ENCODE measurements at regions not wholly inside any gene's neighbourhood (a gene's known extent, or its start where the extent isn't known, plus 50 kb on each side); places are given as distances from the start of the nearest gene placed in this dataset.

GRCh38 chr17:33862772-33863602 lies 392.1 kb upstream of the CCL2 start:
- Mint-ChIP-seq H3K4me1 (no peaks in the 10 kb centered on the region), H3K27me3 (peaks cover 7 to 20% of the 10 kb centered on the region in 2 donors), H3K27ac (no peak overlapping the region), H3K9me3 (peaks cover 0 to 3% (median 0%) of the 10 kb centered on the region in 8 donors), H3K36me3 (no peaks in the 10 kb centered on the region), H3K4me3 (no peak overlapping the region)
- DNase-seq = no peak
- H3K4me1 ChIP-seq (ENCODE audit: insufficient read depth, low read length) = no peaks in the 10 kb centered on the region
- H3K9me3 ChIP-seq (ENCODE audit: control insufficient read depth in 1 of 2, low read length in 2 of 2) = no peaks in the 10 kb centered on the region
- intact Hi-C loops (cut with micrococcal nuclease) = no loop called here
- H3K27me3 ChIP-seq (ENCODE audit: insufficient read depth, low read length) = no peaks in the 10 kb centered on the region
- H3K36me3 ChIP-seq (ENCODE audit: insufficient read depth, low read length) = no peaks in the 10 kb centered on the region
- CTCF ChIA-PET (ENCODE audit: partially characterized antibody) = interaction anchor here (0.7 kb wide), 1 partner anchor 112 kb away, joined by 3 read pairs; no protein-coding TSS in a partner anchor
- no peak overlapping the region for H3K27ac ChIP-seq (ENCODE audit: low read depth, low read length)
- no peak overlapping the region for H3K4me3 ChIP-seq (ENCODE audit: low read length in 2 of 2)
- POLR2A ChIA-PET (ENCODE audit: partially characterized antibody) = no interaction called here

- intact Hi-C loops (cut with micrococcal nuclease) = no loop called here
- Histone ChIP-seq H3K27me3 (ENCODE audit: insufficient read depth, low read length) (no peaks in the 10 kb centered on the region), H3K4me1 (ENCODE audit: insufficient read depth, low read length) (no peaks in the 10 kb centered on the region), H3K27ac (ENCODE audit: low read depth, low read length) (no peak overlapping the region), H3K36me3 (ENCODE audit: insufficient read depth, low read length) (no peaks in the 10 kb centered on the region), H3K9me3 (ENCODE audit: control insufficient read depth in 1 of 2, low read length in 2 of 2) (no peaks in the 10 kb centered on the region), H3K4me3 (ENCODE audit: low read length in 2 of 2) (no peak overlapping the region)
- Mint-ChIP-seq H3K27me3 (peaks cover 6 to 16% of the 10 kb centered on the region in 2 donors), H3K27ac (no peak overlapping the region), H3K9me3 (peaks cover 0 to 5% (median 0%) of the 10 kb centered on the region in 8 donors), H3K4me1 (no peaks in the 10 kb centered on the region), H3K36me3 (no peaks in the 10 kb centered on the region), H3K4me3 (no peak overlapping the region)
- CTCF ChIA-PET (ENCODE audit: partially characterized antibody) = no interaction called here
- no peak for DNase-seq
- POLR2A ChIA-PET (ENCODE audit: partially characterized antibody) = no interaction called here
These were observed 390.3 kb upstream of the CCL2 start for GRCh38 chr17:33864758-33865229.

GRCh38 chr17:33868899-33869298 lies 386.2 kb upstream of the CCL2 start:
- Mint-ChIP-seq H3K36me3 (no peaks in the 10 kb centered on the region), H3K27me3 (peaks cover 2 to 13% of the 10 kb centered on the region in 2 donors), H3K4me3 (no peak overlapping the region), H3K9me3 (peaks cover 0 to 5% (median 0%) of the 10 kb centered on the region in 8 donors), H3K27ac (no peak overlapping the region), H3K4me1 (no peaks in the 10 kb centered on the region)
- Histone ChIP-seq H3K36me3 (ENCODE audit: insufficient read depth, low read length) (no peaks in the 10 kb centered on the region), H3K27ac (ENCODE audit: low read depth, low read length) (no peak overlapping the region), H3K9me3 (ENCODE audit: control insufficient read depth in 1 of 2, low read length in 2 of 2) (no peaks in the 10 kb centered on the region), H3K4me3 (ENCODE audit: low read length in 2 of 2) (no peak overlapping the region), H3K4me1 (ENCODE audit: insufficient read depth, low read length) (no peaks in the 10 kb centered on the region), H3K27me3 (ENCODE audit: insufficient read depth, low read length) (no peaks in the 10 kb centered on the region)
- no peak for DNase-seq
- ChIA-PET POLR2A (ENCODE audit: partially characterized antibody) (no interaction called here), CTCF (ENCODE audit: partially characterized antibody) (no interaction called here)
- intact Hi-C loops (cut with micrococcal nuclease) = no loop called here

GRCh38 chr17:33870936-33871335 lies 384.1 kb upstream of the CCL2 start:
- Histone ChIP-seq H3K4me3 (ENCODE audit: low read length in 2 of 2) (no peak overlapping the region), H3K4me1 (ENCODE audit: insufficient read depth, low read length) (no peaks in the 10 kb centered on the region), H3K27ac (ENCODE audit: low read depth, low read length) (no peak overlapping the region), H3K9me3 (ENCODE audit: control insufficient read depth in 1 of 2, low read length in 2 of 2) (no peaks in the 10 kb centered on the region), H3K27me3 (ENCODE audit: insufficient read depth, low read length) (no peaks in the 10 kb centered on the region), H3K36me3 (ENCODE audit: insufficient read depth, low read length) (no peaks in the 10 kb centered on the region)
- peaks cover 6 to 21% of the 10 kb centered on the region in 2 donors for H3K27me3 Mint-ChIP-seq
- H3K4me3 Mint-ChIP-seq = no peak overlapping the region
- ChIA-PET POLR2A (ENCODE audit: partially characterized antibody) (no interaction called here), CTCF (ENCODE audit: partially characterized antibody) (no interaction called here)
- intact Hi-C loops (cut with micrococcal nuclease) = no loop called here
- no peaks in the 10 kb centered on the region for H3K36me3 Mint-ChIP-seq
- H3K9me3 Mint-ChIP-seq = peaks cover 0 to 5% (median 0%) of the 10 kb centered on the region in 8 donors
- H3K4me1 Mint-ChIP-seq = no peaks in the 10 kb centered on the region
- DNase-seq = no peak
- no peak overlapping the region for H3K27ac Mint-ChIP-seq

GRCh38 chr17:33871720-33872540 lies 383.2 kb upstream of the CCL2 start:
- peaks cover 7 to 17% of the 10 kb centered on the region in 2 donors for H3K27me3 Mint-ChIP-seq
- intact Hi-C loops (cut with micrococcal nuclease) = no loop called here
- H3K4me1 Mint-ChIP-seq = no peaks in the 10 kb centered on the region
- no peaks in the 10 kb centered on the region for H3K36me3 ChIP-seq (ENCODE audit: insufficient read depth, low read length)
- H3K27me3 ChIP-seq (ENCODE audit: insufficient read depth, low read length) = no peaks in the 10 kb centered on the region
- H3K9me3 Mint-ChIP-seq = peaks cover 0 to 5% (median 0%) of the 10 kb centered on the region in 8 donors
- POLR2A ChIA-PET (ENCODE audit: partially characterized antibody) = no interaction called here
- H3K4me3 Mint-ChIP-seq = peak overlapping the region in 1 of 8 donors; percentile 2
- no peaks in the 10 kb centered on the region for H3K4me1 ChIP-seq (ENCODE audit: insufficient read depth, low read length)
- no peaks in the 10 kb centered on the region for H3K9me3 ChIP-seq (ENCODE audit: control insufficient read depth in 1 of 2, low read length in 2 of 2)
- H3K36me3 Mint-ChIP-seq = no peaks in the 10 kb centered on the region
- H3K4me3 ChIP-seq (ENCODE audit: low read length in 2 of 2) = no peak overlapping the region
- no peak overlapping the region for H3K27ac Mint-ChIP-seq
- CTCF ChIA-PET (ENCODE audit: partially characterized antibody) = no interaction called here
- H3K27ac ChIP-seq (ENCODE audit: low read depth, low read length) = no peak overlapping the region
- DNase-seq = no peak

GRCh38 chr17:33873201-33873617 lies 381.9 kb upstream of the CCL2 start:
- DNase-seq = no peak
- Mint-ChIP-seq H3K27ac (no peak overlapping the region), H3K36me3 (no peaks in the 10 kb centered on the region), H3K27me3 (peaks cover 8 to 18% of the 10 kb centered on the region in 2 donors), H3K9me3 (no peaks in the 10 kb centered on the region), H3K4me1 (no peaks in the 10 kb centered on the region), H3K4me3 (no peak overlapping the region)
- no peaks in the 10 kb centered on the region for H3K4me1 ChIP-seq (ENCODE audit: insufficient read depth, low read length)
- no peaks in the 10 kb centered on the region for H3K36me3 ChIP-seq (ENCODE audit: insufficient read depth, low read length)
- H3K4me3 ChIP-seq (ENCODE audit: low read length in 2 of 2) = no peak overlapping the region
- no peak overlapping the region for H3K27ac ChIP-seq (ENCODE audit: low read depth, low read length)
- H3K9me3 ChIP-seq (ENCODE audit: control insufficient read depth in 1 of 2, low read length in 2 of 2) = no peaks in the 10 kb centered on the region
- H3K27me3 ChIP-seq (ENCODE audit: insufficient read depth, low read length) = no peaks in the 10 kb centered on the region
- ChIA-PET POLR2A (ENCODE audit: partially characterized antibody) (no interaction called here), CTCF (ENCODE audit: partially characterized antibody) (no interaction called here)
- intact Hi-C loops (cut with micrococcal nuclease) = no loop called here

GRCh38 chr17:33874617-33875060 lies 380.4 kb upstream of the CCL2 start:
- H3K36me3 ChIP-seq (ENCODE audit: insufficient read depth, low read length) = no peaks in the 10 kb centered on the region
- no peaks in the 10 kb centered on the region for H3K4me1 ChIP-seq (ENCODE audit: insufficient read depth, low read length)
- Mint-ChIP-seq H3K9me3 (peaks cover 0 to 4% (median 0%) of the 10 kb centered on the region in 8 donors), H3K36me3 (no peaks in the 10 kb centered on the region), H3K27ac (no peak overlapping the region), H3K4me1 (no peaks in the 10 kb centered on the region), H3K4me3 (no peak overlapping the region), H3K27me3 (peaks cover 8 to 21% of the 10 kb centered on the region in 2 donors)
- no peak overlapping the region for H3K27ac ChIP-seq (ENCODE audit: low read depth, low read length)
- ChIA-PET POLR2A (ENCODE audit: partially characterized antibody) (no interaction called here), CTCF (ENCODE audit: partially characterized antibody) (no interaction called here)
- intact Hi-C loops (cut with micrococcal nuclease) = no loop called here
- H3K27me3 ChIP-seq (ENCODE audit: insufficient read depth, low read length) = no peaks in the 10 kb centered on the region
- no peaks in the 10 kb centered on the region for H3K9me3 ChIP-seq (ENCODE audit: control insufficient read depth in 1 of 2, low read length in 2 of 2)
- H3K4me3 ChIP-seq (ENCODE audit: low read length in 2 of 2) = no peak overlapping the region
- DNase-seq = no peak

All from CD4-positive, alpha-beta memory T cell (primary cell).